ENCODE measurements at regions not wholly inside any gene's neighbourhood (a gene's known extent, or its start where the extent isn't known, plus 50 kb on each side); places are given as distances from the start of the nearest gene placed in this dataset.
A peak's percentile ranks its signal among the peaks of the same experiment; 100 is the strongest.

DNA sequence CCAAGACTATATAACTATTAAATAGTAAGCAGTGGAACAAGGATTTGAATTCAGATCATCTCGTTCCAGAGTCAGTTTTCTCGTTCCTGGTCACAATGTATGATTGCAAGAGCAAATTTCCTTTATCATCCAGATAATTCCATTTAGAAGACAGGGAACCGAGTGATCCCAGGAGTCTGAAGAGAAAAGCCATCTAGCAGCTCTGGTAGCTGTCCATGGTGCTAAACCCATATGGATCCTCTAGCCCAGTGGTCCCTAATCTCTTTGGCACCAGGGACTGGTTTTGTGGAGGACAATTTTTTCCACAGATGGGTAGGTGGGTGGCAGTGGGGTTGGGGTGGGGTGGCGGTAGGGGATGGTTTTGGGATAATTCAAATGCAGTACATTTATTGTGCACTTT, 229.4 kb downstream of the PTPRU start (continued):
- TF ChIP-seq, protein P1, sequence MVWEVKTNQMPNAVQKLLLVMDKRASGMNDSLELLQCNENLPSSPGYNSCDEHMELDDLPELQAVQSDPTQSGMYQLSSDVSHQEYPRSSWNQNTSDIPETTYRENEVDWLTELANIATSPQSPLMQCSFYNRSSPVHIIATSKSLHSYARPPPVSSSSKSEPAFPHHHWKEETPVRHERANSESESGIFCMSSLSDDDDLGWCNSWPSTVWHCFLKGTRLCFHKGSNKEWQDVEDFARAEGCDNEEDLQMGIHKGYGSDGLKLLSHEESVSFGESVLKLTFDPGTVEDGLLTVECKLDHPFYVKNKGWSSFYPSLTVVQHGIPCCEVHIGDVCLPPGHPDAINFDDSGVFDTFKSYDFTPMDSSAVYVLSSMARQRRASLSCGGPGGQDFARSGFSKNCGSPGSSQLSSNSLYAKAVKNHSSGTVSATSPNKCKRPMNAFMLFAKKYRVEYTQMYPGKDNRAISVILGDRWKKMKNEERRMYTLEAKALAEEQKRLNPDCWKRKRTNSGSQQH (CRISPR knock-in tag; IDR thresholded peaks at IDR 0.05; ENCODE audit: low read depth), result 0 out of 2 replicates have a peak, but pooled peaks have one; percentile 35
- TF ChIP-seq ZNF7 (CRISPR knock-in tag; IDR thresholded peaks at IDR 0.05) (peak; percentile 18; the same call in 1 of the 2 replicates), ZNF557 (CRISPR knock-in tag; IDR thresholded peaks at IDR 0.05) (0 out of 2 replicates have a peak, but pooled peaks have one; percentile 44), RARG (CRISPR knock-in tag; IDR thresholded peaks at IDR 0.05; ENCODE audit: low read depth) (no peak), ZNF232 (CRISPR knock-in tag; IDR thresholded peaks at IDR 0.05; ENCODE audit: borderline replicate concordance) (peak; percentile 47; the same call in 1 of the 2 replicates), ZNF101 (CRISPR knock-in tag; IDR thresholded peaks at IDR 0.05; ENCODE audit: borderline replicate concordance, low read depth) (no peak), CAMTA2 (CRISPR knock-in tag; IDR thresholded peaks at IDR 0.05; ENCODE audit: borderline replicate concordance) (no peak), HOXA5 (CRISPR knock-in tag; IDR thresholded peaks at IDR 0.05) (peak; percentile 57; the same call in 1 of the 2 replicates), ZFP37 (CRISPR knock-in tag; IDR thresholded peaks at IDR 0.05; ENCODE audit: borderline replicate concordance) (peak; percentile 39; the same call in 1 of the 2 replicates), ZNF644 (CRISPR knock-in tag; IDR thresholded peaks at IDR 0.05; ENCODE audit: low read depth) (0 out of 2 replicates have a peak, but pooled peaks have one; percentile 29), KLF6 (CRISPR knock-in tag; IDR thresholded peaks at IDR 0.05) (0 out of 2 replicates have a peak, but pooled peaks have one; percentile 43), THAP11 (CRISPR knock-in tag; IDR thresholded peaks at IDR 0.05) (no peak), TSC22D2 (CRISPR knock-in tag; IDR thresholded peaks at IDR 0.05; ENCODE audit: borderline replicate concordance) (0 out of 2 replicates have a peak, but pooled peaks have one; percentile 55), ZNF883 (CRISPR knock-in tag; IDR thresholded peaks at IDR 0.05; ENCODE audit: not compliant biosample characterization) (no peak)

DNA sequence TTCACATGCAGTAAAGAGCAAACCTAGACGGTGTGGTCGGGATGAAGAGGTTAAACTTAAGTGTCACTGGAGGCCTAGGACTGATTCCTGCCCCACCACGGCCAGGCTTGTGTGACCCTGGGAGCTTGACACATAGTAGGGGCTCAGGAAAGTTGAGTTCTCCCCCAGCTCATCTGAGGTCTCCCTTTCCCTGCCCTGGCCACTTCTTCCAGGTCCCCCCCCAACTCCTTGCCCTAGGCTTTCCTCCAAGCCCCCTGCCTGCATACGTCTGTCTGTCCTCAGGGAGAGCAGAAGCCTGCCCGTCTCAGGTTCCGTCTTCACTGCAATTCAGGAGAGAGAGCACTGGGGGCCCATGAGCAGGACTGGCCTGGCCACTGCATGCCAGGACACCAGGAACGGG, 225.8 kb downstream of the PTPRU start:
- Histone ChIP-seq H3K4me1 (ENCODE audit: insufficient read depth, low read length) (no peaks in the 10 kb centered on the region), H2AFZ (ENCODE audit: low read length) (no peak overlapping the region), H3K27ac (ENCODE audit: extremely low read length, insufficient read depth, low read length) (no peak overlapping the region), H3K9ac (ENCODE audit: insufficient read depth, low read depth, low read length) (no peak overlapping the region), H3K36me3 (replicated peaks in 1 of 2; ENCODE audit: control insufficient read depth in 1 of 2, insufficient read depth in 2 of 2, low read length in 2 of 2) (no peaks in the 10 kb centered on the region), H3K27me3 (ENCODE audit: control insufficient read depth in 1 of 2, insufficient read depth in 2 of 2, low read length in 2 of 2) (no peaks in the 10 kb centered on the region), H3K79me2 (ENCODE audit: insufficient read depth, low read length) (no peaks in the 10 kb centered on the region), H4K20me1 (ENCODE audit: insufficient read depth, low read length) (no peaks in the 10 kb centered on the region), H3K4me2 (ENCODE audit: low read depth, low read length) (no peak overlapping the region), H3K9me3 (ENCODE audit: low read length) (no peaks in the 10 kb centered on the region), H3K4me3 (replicated peaks in 1 of 3; ENCODE audit: insufficient read depth in 1 of 3, low read depth in 2 of 3, low read length in 3 of 3) (no peak overlapping the region)
- WGBS (ENCODE audit: low lambda C conversion rate), result 6% methylated on average over 7 of the region's 7 CpGs
- FAIRE-seq (no peak), ATAC-seq (no peak), DNase-seq (ENCODE audit: low spot score) (no peak)
- intact Hi-C loops (cut with micrococcal nuclease; ENCODE audit: unreplicated experiment), result no loop called here
- ChIA-PET CTCF (ENCODE audit: low intra/inter-chr PET ratio, low total read pairs) (no interaction called here), POLR2A (no interaction called here)
- BruUV-seq (replicated peaks), result no TSS peak
- in situ Hi-C loops (cut with HindIII; ENCODE audit: extremely low pct_ligation_motif_present, low pct_unique_long_range_greater_than_20kb), result no loop called here
- TF ChIP-seq FOXJ3 (CRISPR knock-in tag; IDR thresholded peaks at IDR 0.05; ENCODE audit: borderline replicate concordance) (no peak), ZNF776 (CRISPR knock-in tag; IDR thresholded peaks at IDR 0.05) (no peak), MAFK (conservative IDR thresholded peaks at IDR 0.05 in 1 of 2, IDR thresholded peaks at IDR 0.05 in 1 of 2; ENCODE audit: low read length in 2 of 2) (no peak), ZBTB26 (CRISPR knock-in tag; IDR thresholded peaks at IDR 0.05; ENCODE audit: borderline replicate concordance) (no peak), ZFP37 (CRISPR knock-in tag; IDR thresholded peaks at IDR 0.05; ENCODE audit: borderline replicate concordance) (no peak), ZNF720 (CRISPR knock-in tag; IDR thresholded peaks at IDR 0.05) (no peak)
- TF ChIP-seq, protein P2, sequence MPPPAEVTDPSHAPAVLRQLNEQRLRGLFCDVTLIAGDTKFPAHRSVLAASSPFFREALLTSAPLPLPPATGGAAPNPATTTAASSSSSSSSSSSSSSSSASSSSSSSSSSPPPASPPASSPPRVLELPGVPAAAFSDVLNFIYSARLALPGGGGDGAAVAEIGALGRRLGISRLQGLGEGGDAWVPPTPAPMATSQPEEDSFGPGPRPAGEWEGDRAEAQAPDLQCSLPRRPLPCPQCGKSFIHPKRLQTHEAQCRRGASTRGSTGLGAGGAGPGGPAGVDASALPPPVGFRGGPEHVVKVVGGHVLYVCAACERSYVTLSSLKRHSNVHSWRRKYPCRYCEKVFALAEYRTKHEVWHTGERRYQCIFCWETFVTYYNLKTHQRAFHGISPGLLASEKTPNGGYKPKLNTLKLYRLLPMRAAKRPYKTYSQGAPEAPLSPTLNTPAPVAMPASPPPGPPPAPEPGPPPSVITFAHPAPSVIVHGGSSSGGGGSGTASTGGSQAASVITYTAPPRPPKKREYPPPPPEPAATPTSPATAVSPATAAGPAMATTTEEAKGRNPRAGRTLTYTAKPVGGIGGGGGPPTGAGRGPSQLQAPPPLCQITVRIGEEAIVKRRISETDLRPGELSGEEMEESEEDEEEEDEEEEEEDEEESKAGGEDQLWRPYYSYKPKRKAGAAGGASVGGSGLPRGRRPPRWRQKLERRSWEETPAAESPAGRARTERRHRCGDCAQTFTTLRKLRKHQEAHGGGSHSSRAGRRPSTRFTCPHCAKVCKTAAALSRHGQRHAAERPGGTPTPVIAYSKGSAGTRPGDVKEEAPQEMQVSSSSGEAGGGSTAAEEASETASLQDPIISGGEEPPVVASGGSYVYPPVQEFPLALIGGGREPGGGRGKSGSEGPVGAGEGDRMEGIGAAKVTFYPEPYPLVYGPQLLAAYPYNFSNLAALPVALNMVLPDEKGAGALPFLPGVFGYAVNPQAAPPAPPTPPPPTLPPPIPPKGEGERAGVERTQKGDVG (CRISPR knock-in tag; IDR thresholded peaks at IDR 0.05; ENCODE audit: borderline replicate concordance), result no peak
